CD14-positive monocyte (primary cell): ENCODE measurements at regions not wholly inside any gene's neighbourhood (a gene's known extent, or its start where the extent isn't known, plus 50 kb on each side); places are given as distances from the start of the nearest gene placed in this dataset.

Source experiments
- DNase-seq, 3 donors: peaks; one replicate each; pipeline ENCODE4 v3.0.0-alpha.2; 2011 to 2022
- H2AFZ ChIP-seq: 2 replicates; pipeline ENCODE4 v1.6.0; 2012; ENCODE audit warnings: mild to moderate bottlenecking, low read depth, low read length, inconsistent platforms; ENCODE audit not compliant: insufficient read depth, poor library complexity, severe bottlenecking
- H3K27ac ChIP-seq, 2 donors: 1 replicate in 1 of 2; 2 replicates in 1 of 2; pipeline ENCODE4 v1.5.1; 2012 to 2013; ENCODE audit warnings: low read length in 2 of 2, control low read depth in 1 of 2, inconsistent platforms in 1 of 2, low read depth in 1 of 2, mild to moderate bottlenecking in 1 of 2
- H3K27me3 ChIP-seq, 2 donors: one replicate each; pipeline versions ENCODE4 v1.6.0 to v1.6.1; 2011 to 2013; ENCODE audit warnings: low read length in 2 of 2; ENCODE audit not compliant: control insufficient read depth in 2 of 2, insufficient read depth in 2 of 2
- H3K36me3 ChIP-seq, 2 donors: replicated peaks in 1 of 2; 1 replicate in 1 of 2; 2 replicates in 1 of 2; pipeline versions ENCODE4 v1.5.1 to v1.6.1; 2012 to 2013; ENCODE audit warnings: low read length in 2 of 2, control low read depth in 1 of 2, inconsistent platforms in 1 of 2, mild to moderate bottlenecking in 1 of 2; ENCODE audit not compliant: insufficient read depth in 2 of 2, control insufficient read depth in 1 of 2
- H3K4me1 ChIP-seq, 2 donors: 1 replicate in 1 of 2; 2 replicates in 1 of 2; pipeline versions ENCODE4 v1.5.1 to v1.6.1; 2012 to 2013; ENCODE audit warnings: low read length in 2 of 2, control low read depth in 1 of 2, inconsistent platforms in 1 of 2, mild to moderate bottlenecking in 1 of 2, moderate library complexity in 1 of 2; ENCODE audit not compliant: insufficient read depth in 2 of 2, control insufficient read depth in 1 of 2
- H3K4me2 ChIP-seq: replicated peaks from 2 replicates; pipeline ENCODE3; 2012; ENCODE audit warnings: low read length, moderate library complexity, mild to moderate bottlenecking; ENCODE audit not compliant: poor library complexity, severe bottlenecking; ENCODE audit errors: extremely low read depth
- H3K4me3 ChIP-seq, 3 experiments: fragments of 200-600 bp in 1 of 3; sonication (generic) in 1 of 3; replicated peaks in 1 of 3; 1 replicate in 2 of 3; 2 replicates in 1 of 3; pipeline ENCODE4 v1.5.1; 2011 to 2013; ENCODE audit warnings: low read length in 3 of 3, mild to moderate bottlenecking in 3 of 3, control low read depth in 2 of 3, low read depth in 2 of 3, inconsistent platforms in 1 of 3, moderate library complexity in 1 of 3
- H3K79me2 ChIP-seq: 2 replicates; pipeline ENCODE4 v1.6.0; 2012; ENCODE audit warnings: mild to moderate bottlenecking, control low read depth, inconsistent platforms, low read length, moderate library complexity; ENCODE audit not compliant: insufficient read depth
- H3K9ac ChIP-seq: 2 replicates; pipeline ENCODE4 v1.6.0; 2017; ENCODE audit warnings: low read length, mild to moderate bottlenecking; ENCODE audit not compliant: insufficient read depth, poor library complexity, severe bottlenecking
- H3K9me3 ChIP-seq, 2 donors: replicated peaks in 1 of 2; 1 replicate in 1 of 2; 2 replicates in 1 of 2; pipeline versions ENCODE4 v1.5.1 to v1.6.1; 2012 to 2013; ENCODE audit warnings: low read length in 2 of 2, control low read depth in 1 of 2; ENCODE audit not compliant: control insufficient read depth in 1 of 2, insufficient read depth in 1 of 2
- H4K20me1 ChIP-seq: 2 replicates; pipeline ENCODE4 v1.6.0; 2012; ENCODE audit warnings: mild to moderate bottlenecking, low read length, control low read depth, moderate library complexity; ENCODE audit not compliant: insufficient read depth
- H3K27ac Mint-ChIP-seq, 7 donors: one replicate each; pipeline ENCODE4 v1.8.0; 2020; ENCODE audit warnings: mild to moderate bottlenecking in 7 of 7, mixed read lengths in 7 of 7, moderate library complexity in 6 of 7, inconsistent platforms in 2 of 7
- H3K27me3 Mint-ChIP-seq, 3 donors: one replicate each; pipeline ENCODE4 v1.8.0; 2021 to 2022; ENCODE audit warnings: low read depth in 3 of 3, mild to moderate bottlenecking in 3 of 3, mixed read lengths in 3 of 3, moderate library complexity in 3 of 3, inconsistent platforms in 1 of 3
- H3K36me3 Mint-ChIP-seq, 2 donors: one replicate each; pipeline ENCODE4 v1.8.0; 2020; ENCODE audit warnings: mixed read lengths in 2 of 2, inconsistent platforms in 1 of 2, mild to moderate bottlenecking in 1 of 2
- H3K4me1 Mint-ChIP-seq: one replicate; pipeline ENCODE4 v1.8.0; 2020; ENCODE audit warnings: mild to moderate bottlenecking, mixed read lengths
- H3K4me3 Mint-ChIP-seq, 2 donors: one replicate each; pipeline ENCODE4 v1.8.0; 2020; ENCODE audit warnings: mild to moderate bottlenecking in 2 of 2, mixed read lengths in 2 of 2, moderate library complexity in 1 of 2
- H3K9me3 Mint-ChIP-seq, 7 donors: one replicate each; pipeline ENCODE4 v1.8.0; 2020 to 2022; ENCODE audit warnings: mixed read lengths in 7 of 7, mild to moderate bottlenecking in 6 of 7, moderate library complexity in 6 of 7, inconsistent platforms in 2 of 7
- WGBS: methylation state at CpG from one replicate; pipeline ENCODE4 v1.1.5; 2013; ENCODE audit warnings: missing lambda C conversion rate; ENCODE audit not compliant: insufficient coverage; 5-methylcytosine and 5-hydroxymethylcytosine counted together
- intact Hi-C, 2 donors: fragments of 100-400 bp; cut with micrococcal nuclease; formaldehyde crosslinking; loops; one replicate each; pipeline versions ENCODE4 v1.15.0 to v1.15.1; 2023
- TF ChIP-seq, protein P1 (sequence below): fragments of 200-600 bp; IDR thresholded peaks from one replicate; pipeline ENCODE4 v1.8.0; 2022; ENCODE audit warnings: antibody characterized with exemption, mild to moderate bottlenecking

- H3K4me3 ChIP-seq = no peak overlapping the region
- H3K4me3 Mint-ChIP-seq = no peak overlapping the region
- H3K4me1 ChIP-seq = peaks cover 3 to 7% of the 10 kb centered on the region in 2 donors
- H2AFZ ChIP-seq = no peak overlapping the region
- H3K27me3 ChIP-seq = peaks cover 5 to 8% of the 10 kb centered on the region in 2 donors
- TF ChIP-seq, protein P1, sequence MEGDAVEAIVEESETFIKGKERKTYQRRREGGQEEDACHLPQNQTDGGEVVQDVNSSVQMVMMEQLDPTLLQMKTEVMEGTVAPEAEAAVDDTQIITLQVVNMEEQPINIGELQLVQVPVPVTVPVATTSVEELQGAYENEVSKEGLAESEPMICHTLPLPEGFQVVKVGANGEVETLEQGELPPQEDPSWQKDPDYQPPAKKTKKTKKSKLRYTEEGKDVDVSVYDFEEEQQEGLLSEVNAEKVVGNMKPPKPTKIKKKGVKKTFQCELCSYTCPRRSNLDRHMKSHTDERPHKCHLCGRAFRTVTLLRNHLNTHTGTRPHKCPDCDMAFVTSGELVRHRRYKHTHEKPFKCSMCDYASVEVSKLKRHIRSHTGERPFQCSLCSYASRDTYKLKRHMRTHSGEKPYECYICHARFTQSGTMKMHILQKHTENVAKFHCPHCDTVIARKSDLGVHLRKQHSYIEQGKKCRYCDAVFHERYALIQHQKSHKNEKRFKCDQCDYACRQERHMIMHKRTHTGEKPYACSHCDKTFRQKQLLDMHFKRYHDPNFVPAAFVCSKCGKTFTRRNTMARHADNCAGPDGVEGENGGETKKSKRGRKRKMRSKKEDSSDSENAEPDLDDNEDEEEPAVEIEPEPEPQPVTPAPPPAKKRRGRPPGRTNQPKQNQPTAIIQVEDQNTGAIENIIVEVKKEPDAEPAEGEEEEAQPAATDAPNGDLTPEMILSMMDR = no peak
- no peaks in the 10 kb centered on the region for H3K79me2 ChIP-seq
- H3K9me3 Mint-ChIP-seq = no peaks in the 10 kb centered on the region
- H3K9ac ChIP-seq = no peak overlapping the region
- intact Hi-C loops = no loop called here
- no peaks in the 10 kb centered on the region for H3K36me3 Mint-ChIP-seq
- WGBS = no CpG with 5 or more reads among the region's 4 CpGs
- no peak overlapping the region for H3K27ac ChIP-seq
- DNase-seq = no peak
- H3K4me1 Mint-ChIP-seq = peaks cover 8% of the 10 kb centered on the region
- H3K4me2 ChIP-seq = no peak overlapping the region
- no peaks in the 10 kb centered on the region for H3K36me3 ChIP-seq
- no peak overlapping the region for H3K27ac Mint-ChIP-seq
- no peaks in the 10 kb centered on the region for H4K20me1 ChIP-seq
- H3K9me3 ChIP-seq = no peaks in the 10 kb centered on the region
- H3K27me3 Mint-ChIP-seq = peaks cover 9 to 12% (median 10%) of the 10 kb centered on the region in 3 donors
These were observed 62.3 kb downstream of the HELT start for GRCh38 chr4:185080545-185080944.

GRCh38 chr4:185082561-185082960, 60.5 kb upstream of the SLC25A4 start:
- Histone ChIP-seq H2AFZ (no peak overlapping the region), H4K20me1 (no peaks in the 10 kb centered on the region), H3K27me3 (peaks cover 5 to 11% of the 10 kb centered on the region in 2 donors), H3K9ac (no peak overlapping the region), H3K79me2 (no peaks in the 10 kb centered on the region), H3K36me3 (no peaks in the 10 kb centered on the region), H3K4me2 (no peak overlapping the region), H3K9me3 (no peaks in the 10 kb centered on the region), H3K4me1 (peaks cover 3 to 7% of the 10 kb centered on the region in 2 donors), H3K27ac (no peak overlapping the region), H3K4me3 (no peak overlapping the region)
- WGBS = no CpG with 5 or more reads among the region's 3 CpGs
- DNase-seq = peak; percentile 31 to 35 (median 33)
- TF ChIP-seq, protein P1 = no peak
- H3K36me3 Mint-ChIP-seq = no peaks in the 10 kb centered on the region
- H3K4me1 Mint-ChIP-seq = peaks cover 8% of the 10 kb centered on the region
- peaks cover 4 to 15% (median 9%) of the 10 kb centered on the region in 3 donors for H3K27me3 Mint-ChIP-seq
- no peak overlapping the region for H3K4me3 Mint-ChIP-seq
- peak overlapping the region in 1 of 7 donors; percentile 34 for H3K27ac Mint-ChIP-seq
- no peaks in the 10 kb centered on the region for H3K9me3 Mint-ChIP-seq
- intact Hi-C loops = no loop called here
